ENCODE measurements at regions not wholly inside any gene's neighbourhood (a gene's known extent, or its start where the extent isn't known, plus 50 kb on each side); places are given as distances from the start of the nearest gene placed in this dataset.
"Not testable (repeated sequence)": the region's sequence is repeated elsewhere in the genome, so short reads cannot be mapped to it uniquely, and the experiment has no call there.

GRCh38 chr2:236830926-236831325, 254.8 kb upstream of the COPS8 start:
- peak; percentile 34 for DNase-seq

GRCh38 chr2:236831698-236832097, 254.0 kb upstream of the COPS8 start:
- DNase-seq = no peak

- no peak for DNase-seq
Observed at GRCh38 chr2:236833501-236834073, 252.1 kb upstream of the COPS8 start.

GRCh38 chr2:236834284-236834683, 251.4 kb upstream of the COPS8 start:
- no peak for DNase-seq

GRCh38 chr2:236835307-236836024, 250.2 kb upstream of the COPS8 start:
- no peak for DNase-seq

GRCh38 chr2:236836028-236836427, 249.7 kb upstream of the COPS8 start:
- not testable (repeated sequence) for DNase-seq

- DNase-seq = no peak
Observed at GRCh38 chr2:236840215-236840614, 245.5 kb upstream of the COPS8 start.

GRCh38 chr2:236840857-236841256, 244.8 kb upstream of the COPS8 start:
- no peak for DNase-seq

GRCh38 chr2:236841389-236841788, 244.3 kb upstream of the COPS8 start:
- DNase-seq = no peak

GRCh38 chr2:236843161-236843968, 242.3 kb upstream of the COPS8 start:
- DNase-seq = peak; percentile 38

- no peak for DNase-seq
Observed at GRCh38 chr2:236844711-236845110, 241.0 kb upstream of the COPS8 start.

GRCh38 chr2:236847023-236847422, 238.7 kb upstream of the COPS8 start:
- DNase-seq = no peak

GRCh38 chr2:236847538-236848263, 238.0 kb upstream of the COPS8 start:
- no peak for DNase-seq

- DNase-seq = no peak
Observed at GRCh38 chr2:236848501-236848900, 237.2 kb upstream of the COPS8 start.

GRCh38 chr2:236849508-236849907, 236.2 kb upstream of the COPS8 start:
- no peak for DNase-seq

GRCh38 chr2:236849940-236850339, 235.7 kb upstream of the COPS8 start:
- DNase-seq = no peak

GRCh38 chr2:236851187-236851586, 234.5 kb upstream of the COPS8 start:
- no peak for DNase-seq

- DNase-seq = peak; percentile 50
Observed at GRCh38 chr2:236852100-236852976, 233.4 kb upstream of the COPS8 start.

GRCh38 chr2:236852977-236853374, 232.7 kb upstream of the COPS8 start:
- no peak for DNase-seq

- DNase-seq = no peak
Observed at GRCh38 chr2:236853585-236854051, 232.1 kb upstream of the COPS8 start.

GRCh38 chr2:236855176-236855865, 230.4 kb upstream of the COPS8 start:
- no peak for DNase-seq
